ENCODE measurements at regions not wholly inside any gene's neighbourhood (a gene's known extent, or its start where the extent isn't known, plus 50 kb on each side); places are given as distances from the start of the nearest gene placed in this dataset.

DNA sequence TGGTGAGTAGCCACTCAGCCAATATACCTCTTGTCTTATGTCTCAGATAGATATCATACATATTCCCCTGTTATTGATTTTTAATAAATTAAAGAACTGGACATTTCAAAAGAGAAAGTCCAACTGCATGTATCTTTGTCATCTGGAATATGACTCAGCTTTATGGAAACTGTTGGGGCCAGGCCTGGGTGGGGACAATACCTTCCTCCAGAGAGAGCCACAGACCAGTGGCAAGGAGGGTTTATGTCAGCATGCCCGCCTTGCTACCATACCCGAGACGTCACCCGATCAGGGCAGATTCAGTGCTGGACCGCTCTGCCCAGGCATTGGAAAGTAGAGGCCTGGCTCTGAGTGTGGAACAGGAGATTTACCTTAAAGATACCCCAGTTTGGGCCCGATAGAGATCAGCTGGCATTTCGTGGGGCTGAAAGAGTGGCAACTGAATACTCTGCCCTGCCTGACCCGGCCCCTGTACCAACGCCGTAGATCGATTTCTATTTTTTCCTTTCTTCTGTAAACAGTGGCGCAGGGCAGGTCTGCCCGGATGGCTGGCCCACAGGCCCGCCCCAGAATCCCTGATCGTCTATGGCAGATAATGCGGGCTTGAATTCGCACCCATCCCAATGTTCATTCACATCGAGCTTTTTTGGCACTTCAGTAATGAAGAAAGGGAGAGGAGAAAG lies 158.6 kb downstream of the SALL1 start:
- no peak for DNase-seq (ENCODE audit: low read depth)
- H3K4me3 ChIP-seq (ENCODE audit: low read depth, low read length) = no peak overlapping the region
- TF ChIP-seq, protein P1, sequence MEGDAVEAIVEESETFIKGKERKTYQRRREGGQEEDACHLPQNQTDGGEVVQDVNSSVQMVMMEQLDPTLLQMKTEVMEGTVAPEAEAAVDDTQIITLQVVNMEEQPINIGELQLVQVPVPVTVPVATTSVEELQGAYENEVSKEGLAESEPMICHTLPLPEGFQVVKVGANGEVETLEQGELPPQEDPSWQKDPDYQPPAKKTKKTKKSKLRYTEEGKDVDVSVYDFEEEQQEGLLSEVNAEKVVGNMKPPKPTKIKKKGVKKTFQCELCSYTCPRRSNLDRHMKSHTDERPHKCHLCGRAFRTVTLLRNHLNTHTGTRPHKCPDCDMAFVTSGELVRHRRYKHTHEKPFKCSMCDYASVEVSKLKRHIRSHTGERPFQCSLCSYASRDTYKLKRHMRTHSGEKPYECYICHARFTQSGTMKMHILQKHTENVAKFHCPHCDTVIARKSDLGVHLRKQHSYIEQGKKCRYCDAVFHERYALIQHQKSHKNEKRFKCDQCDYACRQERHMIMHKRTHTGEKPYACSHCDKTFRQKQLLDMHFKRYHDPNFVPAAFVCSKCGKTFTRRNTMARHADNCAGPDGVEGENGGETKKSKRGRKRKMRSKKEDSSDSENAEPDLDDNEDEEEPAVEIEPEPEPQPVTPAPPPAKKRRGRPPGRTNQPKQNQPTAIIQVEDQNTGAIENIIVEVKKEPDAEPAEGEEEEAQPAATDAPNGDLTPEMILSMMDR (IDR thresholded peaks at IDR 0.05; ENCODE audit: insufficient read depth, low read depth, low read length, missing control alignments) = no peak

DNA sequence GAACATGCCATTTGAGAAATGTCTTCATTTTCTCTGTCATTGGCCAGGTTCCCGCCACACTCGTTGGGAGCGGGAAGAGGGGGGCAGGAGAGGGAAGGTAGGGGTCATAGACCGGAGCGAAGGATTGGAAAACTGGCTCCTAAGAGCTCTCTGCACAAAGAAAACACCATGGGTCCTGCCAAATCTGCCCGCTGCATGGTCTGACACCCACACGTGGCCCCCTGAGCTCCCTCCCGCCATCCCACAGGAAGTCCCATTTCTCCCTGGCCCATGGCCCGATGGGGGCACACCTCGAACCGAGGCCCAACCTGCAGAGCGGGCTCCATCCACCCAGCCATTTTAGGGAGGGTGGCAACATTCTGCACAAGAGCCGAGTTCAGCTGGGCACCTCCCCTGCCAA lies 159.6 kb downstream of the SALL1 start:
- TF ChIP-seq, protein P1 (IDR thresholded peaks at IDR 0.05; ENCODE audit: insufficient read depth, low read depth, low read length, missing control alignments) = no peak
- H3K4me3 ChIP-seq (ENCODE audit: low read depth, low read length) = no peak overlapping the region
- no peak for DNase-seq (ENCODE audit: low read depth)

DNA sequence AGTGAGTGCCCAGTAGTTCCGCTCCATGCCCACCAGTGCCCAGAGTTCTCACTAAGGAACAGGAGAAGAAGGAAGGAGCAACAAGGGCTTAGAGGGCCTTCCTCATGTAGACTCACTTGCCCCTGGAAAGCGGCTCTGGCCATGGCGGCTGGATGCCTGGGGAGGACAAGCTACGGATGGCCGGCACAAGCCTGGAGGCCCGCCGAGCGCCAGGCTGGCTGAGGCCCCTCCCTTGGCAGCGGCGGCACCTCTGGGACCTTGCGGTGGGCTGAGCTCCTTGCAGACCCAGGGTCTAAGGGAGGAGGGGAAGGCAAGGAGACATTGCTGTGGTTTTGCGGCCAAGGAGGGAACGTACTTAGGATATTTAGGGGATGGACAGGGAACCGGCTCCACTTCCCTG lies 160.1 kb downstream of the SALL1 start:
- TF ChIP-seq, protein P1 (IDR thresholded peaks at IDR 0.05; ENCODE audit: insufficient read depth, low read depth, low read length, missing control alignments) = no peak
- DNase-seq (ENCODE audit: low read depth) = no peak
- no peak overlapping the region for H3K4me3 ChIP-seq (ENCODE audit: low read depth, low read length)

DNA sequence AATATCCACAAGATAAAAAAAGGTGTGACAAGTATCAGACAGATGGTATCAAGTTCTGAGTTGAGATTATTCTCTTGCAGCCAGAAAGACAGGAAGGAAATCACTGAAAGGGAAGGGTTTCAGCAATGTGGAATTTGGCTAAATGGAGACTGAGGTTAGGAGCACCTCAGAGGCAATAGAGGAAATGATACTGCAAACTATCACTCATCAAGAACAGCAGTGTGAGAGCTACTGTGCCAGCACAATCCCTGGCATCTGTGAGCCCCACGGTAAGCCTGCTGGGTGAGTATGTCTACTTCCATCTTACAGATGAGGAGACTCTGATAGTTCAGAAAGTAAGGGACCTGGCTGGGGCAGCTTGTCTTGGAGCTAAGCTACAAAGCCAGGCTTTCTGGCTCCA lies 162.0 kb downstream of the SALL1 start:
- no peak overlapping the region for H3K4me3 ChIP-seq (ENCODE audit: low read depth, low read length)
- TF ChIP-seq, protein P1 (IDR thresholded peaks at IDR 0.05; ENCODE audit: insufficient read depth, low read depth, low read length, missing control alignments) = no peak
- no peak for DNase-seq (ENCODE audit: low read depth)

DNA sequence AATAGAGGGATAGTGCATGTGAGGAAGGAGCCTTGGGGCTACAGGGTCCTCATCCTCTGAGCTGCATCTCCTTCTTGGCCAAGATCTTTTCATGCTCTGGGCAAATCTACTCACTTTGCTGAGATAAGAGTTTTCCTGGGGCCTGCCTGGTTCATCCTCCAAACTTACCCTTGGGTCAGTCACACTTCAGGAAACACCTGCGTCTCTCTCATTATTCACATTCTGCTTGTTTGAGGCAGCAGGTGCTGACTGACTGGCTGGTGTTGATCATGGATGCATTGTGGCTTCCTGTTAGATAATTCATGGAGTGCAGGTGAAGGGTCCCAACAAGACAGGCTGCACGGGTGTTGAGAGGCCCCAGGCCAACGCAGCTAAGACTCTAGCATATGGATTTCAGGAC lies 162.6 kb downstream of the SALL1 start:
- no peak overlapping the region for H3K4me3 ChIP-seq (ENCODE audit: low read depth, low read length)
- TF ChIP-seq, protein P1 (IDR thresholded peaks at IDR 0.05; ENCODE audit: insufficient read depth, low read depth, low read length, missing control alignments) = no peak
- no peak for DNase-seq (ENCODE audit: low read depth)

DNA sequence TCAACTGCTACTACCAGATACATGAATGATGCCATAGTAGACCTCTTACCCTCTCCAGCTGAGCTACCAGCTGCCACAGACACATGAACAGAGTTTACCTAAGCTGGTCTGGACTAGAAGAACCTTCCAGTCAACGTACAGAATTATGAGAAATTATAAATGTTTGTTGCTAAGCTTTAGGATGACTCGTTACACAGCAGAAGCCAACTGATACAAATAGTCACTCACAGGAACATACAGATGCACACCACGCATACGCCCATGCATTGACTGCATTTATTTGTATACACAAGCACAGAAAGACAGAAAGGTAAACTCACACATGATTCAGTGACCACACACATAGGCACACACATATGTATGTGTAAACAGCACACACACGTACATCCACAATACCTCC lies 164.6 kb downstream of the SALL1 start:
- H3K4me3 ChIP-seq (ENCODE audit: low read depth, low read length) = no peak overlapping the region
- TF ChIP-seq, protein P1 (IDR thresholded peaks at IDR 0.05; ENCODE audit: insufficient read depth, low read depth, low read length, missing control alignments) = no peak
- DNase-seq (ENCODE audit: low read depth) = no peak

DNA sequence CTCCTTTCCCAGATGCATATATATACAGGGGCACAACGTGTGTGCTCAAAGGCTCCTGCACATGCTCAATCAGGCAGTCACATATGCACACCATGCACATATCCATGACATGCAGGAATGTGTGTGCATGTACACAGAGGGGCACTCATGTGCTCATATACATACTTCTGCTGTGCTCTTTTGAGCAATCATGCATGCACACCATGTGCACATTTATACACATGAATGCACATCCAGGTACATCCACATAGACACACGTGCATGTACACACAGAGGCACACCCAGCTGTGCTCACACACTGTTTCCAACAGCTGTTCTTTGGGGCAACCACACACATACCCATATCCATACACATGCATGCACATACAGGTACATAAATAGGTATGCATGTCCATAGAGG lies 165.3 kb downstream of the SALL1 start:
- DNase-seq (ENCODE audit: low read depth) = no peak
- no peak overlapping the region for H3K4me3 ChIP-seq (ENCODE audit: low read depth, low read length)
- TF ChIP-seq, protein P1 (IDR thresholded peaks at IDR 0.05; ENCODE audit: insufficient read depth, low read depth, low read length, missing control alignments) = no peak
